Ovary (tissue), 7 donors: ENCODE measurements at regions not wholly inside any gene's neighbourhood (a gene's known extent, or its start where the extent isn't known, plus 50 kb on each side); places are given as distances from the start of the nearest gene placed in this dataset.

ENCODE experiments used
- DNase-seq, 5 donors: peaks; one replicate each; pipeline ENCODE4 v3.0.0-alpha.2; 2019 to 2020
- H3K27ac ChIP-seq, 2 donors: fragments of 200-600 bp; one replicate each; pipeline versions ENCODE4 v1.5.1 to v1.8.0; 2019 to 2022
- H3K27me3 ChIP-seq: fragments of 200-600 bp; one replicate; pipeline ENCODE4 v1.8.0; 2022
- H3K36me3 ChIP-seq: fragments of 200-600 bp; sonication (generic); one replicate; pipeline ENCODE4 v1.5.1; 2019
- H3K4me1 ChIP-seq: one replicate; pipeline ENCODE4 v1.8.1; 2013; ENCODE audit warnings: mild to moderate bottlenecking, moderate library complexity; ENCODE audit not compliant: insufficient read depth
- H3K4me3 ChIP-seq: fragments of 200-600 bp; sonication (generic); one replicate; pipeline ENCODE4 v1.5.1; 2017
- H3K9me3 ChIP-seq, 2 donors: fragments of 200-600 bp in 1 of 2; sonication (generic) in 1 of 2; one replicate each; pipeline versions ENCODE4 v1.5.1 to v1.8.1; 2013 to 2019; ENCODE audit warnings: mild to moderate bottlenecking in 1 of 2, moderate library complexity in 1 of 2
- EP300 ChIP-seq: sonication (generic); formaldehyde crosslinking; IDR thresholded peaks from one replicate; pipeline ENCODE4 v1.6.1; 2017; ENCODE audit warnings: antibody characterized with exemption
- POLR2A ChIP-seq: fragments of 450-650 bp; IDR thresholded peaks from one replicate; pipeline ENCODE4 v1.6.1; 2017; ENCODE audit warnings: antibody characterized with exemption, mild to moderate bottlenecking, moderate library complexity
- WGBS, 3 donors: extraction: QIAGEN DNeasy Blood & Tissue Kit in 1 of 3; methylation state at CpG; one replicate each; pipeline versions ENCODE4 v1.1.5 to v1.1.7; 2013 to 2017; 5-methylcytosine and 5-hydroxymethylcytosine counted together
- intact Hi-C, 4 donors: fragments of 100-400 bp; cut with DNase I; formaldehyde crosslinking; loops; one replicate each; pipeline versions ENCODE4 v1.11.0 to v1.15.1; 2022 to 2023
- TF ChIP-seq, protein P1 (sequence below), 3 donors: fragments of 450-650 bp in 2 of 3; fragments of 200-600 bp in 1 of 3; IDR thresholded peaks; one replicate each; pipeline versions ENCODE4 v1.5.1 to v1.8.0; 2016 to 2022; ENCODE audit warnings: antibody characterized with exemption in 3 of 3, mild to moderate bottlenecking in 1 of 3
- donor health status: DM: no; HTN: no; CAD: no; lungs with moderate emphysema.
- donor health status: DM: no; HTN: no; CAD: no.
- donor health status: Bipolar disorder and iron deficiency.
- donor health status: DM: no; HTN: no; CAD: no.
- donor health status: DM: yes; HTN: yes; CAD: no.

DNA sequence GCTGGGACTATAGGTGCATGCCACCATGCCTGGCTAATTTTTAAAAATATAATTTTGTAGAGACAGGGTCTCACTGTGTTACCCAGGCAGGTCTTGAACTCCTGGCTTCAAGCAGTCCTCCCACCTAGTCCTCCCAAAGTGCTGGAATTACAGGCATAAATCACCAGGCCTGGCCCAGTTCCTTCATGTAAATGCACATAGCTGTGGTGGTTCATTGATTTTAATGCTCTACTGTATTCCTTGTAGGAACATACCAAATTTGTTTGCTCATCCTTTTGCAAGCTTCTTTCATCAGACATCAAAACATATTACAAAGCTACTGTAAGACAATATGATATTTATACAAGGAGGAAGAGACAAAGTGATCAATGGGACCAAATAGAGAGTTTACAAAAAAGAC is 237.5 kb upstream of the ESRRG start:
- TF ChIP-seq, protein P1, sequence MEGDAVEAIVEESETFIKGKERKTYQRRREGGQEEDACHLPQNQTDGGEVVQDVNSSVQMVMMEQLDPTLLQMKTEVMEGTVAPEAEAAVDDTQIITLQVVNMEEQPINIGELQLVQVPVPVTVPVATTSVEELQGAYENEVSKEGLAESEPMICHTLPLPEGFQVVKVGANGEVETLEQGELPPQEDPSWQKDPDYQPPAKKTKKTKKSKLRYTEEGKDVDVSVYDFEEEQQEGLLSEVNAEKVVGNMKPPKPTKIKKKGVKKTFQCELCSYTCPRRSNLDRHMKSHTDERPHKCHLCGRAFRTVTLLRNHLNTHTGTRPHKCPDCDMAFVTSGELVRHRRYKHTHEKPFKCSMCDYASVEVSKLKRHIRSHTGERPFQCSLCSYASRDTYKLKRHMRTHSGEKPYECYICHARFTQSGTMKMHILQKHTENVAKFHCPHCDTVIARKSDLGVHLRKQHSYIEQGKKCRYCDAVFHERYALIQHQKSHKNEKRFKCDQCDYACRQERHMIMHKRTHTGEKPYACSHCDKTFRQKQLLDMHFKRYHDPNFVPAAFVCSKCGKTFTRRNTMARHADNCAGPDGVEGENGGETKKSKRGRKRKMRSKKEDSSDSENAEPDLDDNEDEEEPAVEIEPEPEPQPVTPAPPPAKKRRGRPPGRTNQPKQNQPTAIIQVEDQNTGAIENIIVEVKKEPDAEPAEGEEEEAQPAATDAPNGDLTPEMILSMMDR (IDR thresholded peaks at IDR 0.05): no peak
- TF ChIP-seq POLR2A (no peak), EP300 (no peak)
- H3K27me3 ChIP-seq: no peaks in the 10 kb centered on the region
- intact Hi-C loops: no loop called here
- H3K27ac ChIP-seq: no peak overlapping the region
- DNase-seq: no peak
- H3K4me3 ChIP-seq: no peak overlapping the region
- no peaks in the 10 kb centered on the region for H3K9me3 ChIP-seq
- H3K36me3 ChIP-seq: no peaks in the 10 kb centered on the region
- no peaks in the 10 kb centered on the region for H3K4me1 ChIP-seq

DNA sequence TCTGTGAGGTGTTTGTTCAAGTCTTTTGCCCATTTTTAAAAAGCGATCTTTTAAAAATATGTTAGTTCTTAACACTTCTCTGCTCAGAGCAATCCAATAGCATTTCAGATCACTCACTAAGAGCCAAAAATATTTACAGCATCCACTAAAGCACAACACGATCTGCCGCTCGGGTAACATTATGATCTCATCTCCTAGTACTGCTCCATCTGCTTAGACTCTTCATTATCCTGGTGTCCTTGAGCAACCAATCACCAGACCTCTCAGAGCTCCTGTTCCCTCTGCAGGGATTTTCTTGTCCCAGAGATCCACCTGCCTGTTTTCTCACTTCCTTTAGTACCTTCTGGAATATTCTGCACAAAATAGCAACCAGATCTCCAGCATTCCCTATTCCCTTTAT is 235.3 kb upstream of the ESRRG start:
- Histone ChIP-seq H3K27me3 (no peaks in the 10 kb centered on the region), H3K36me3 (no peaks in the 10 kb centered on the region), H3K9me3 (no peaks in the 10 kb centered on the region), H3K27ac (no peak overlapping the region), H3K4me1 (no peaks in the 10 kb centered on the region), H3K4me3 (no peak overlapping the region)
- no peak for DNase-seq
- TF ChIP-seq EP300: no peak
- TF ChIP-seq, protein P1 (IDR thresholded peaks at IDR 0.05): no peak
- TF ChIP-seq POLR2A: no peak
- 67 to 82% (median 78%) methylated on average over 4 of the region's 4 CpGs for WGBS, 3 donors
- intact Hi-C loops: no loop called here

DNA sequence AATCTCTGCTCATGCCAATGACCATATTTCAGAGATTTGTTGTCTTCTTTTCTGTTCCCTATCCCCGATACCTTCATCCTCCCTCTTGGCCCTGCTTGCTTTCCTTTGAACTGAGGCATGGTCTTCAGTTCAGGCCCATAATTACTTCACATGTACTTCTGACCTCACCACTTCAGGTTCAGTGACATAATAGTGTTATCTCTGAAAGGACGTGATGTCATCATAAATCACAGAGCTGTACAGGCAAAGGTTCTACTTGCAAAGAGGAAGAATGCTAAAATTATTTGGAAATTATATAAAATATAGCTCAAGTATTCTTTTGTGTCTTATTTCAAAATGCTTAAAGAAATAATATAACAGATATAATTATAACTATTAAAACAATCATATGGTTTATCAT is 230.3 kb upstream of the ESRRG start:
- DNase-seq: no peak
- 34 to 53% (median 41%) methylated on average over 2 of the region's 2 CpGs for WGBS, 3 donors
- H3K9me3 ChIP-seq: no peaks in the 10 kb centered on the region
- H3K36me3 ChIP-seq: no peaks in the 10 kb centered on the region
- H3K27me3 ChIP-seq: no peaks in the 10 kb centered on the region
- no peak overlapping the region for H3K27ac ChIP-seq
- H3K4me1 ChIP-seq: no peaks in the 10 kb centered on the region
- H3K4me3 ChIP-seq: no peak overlapping the region
- TF ChIP-seq POLR2A (no peak), EP300 (no peak)
- TF ChIP-seq, protein P1 (IDR thresholded peaks at IDR 0.05): no peak
- intact Hi-C loops: no loop called here

DNA sequence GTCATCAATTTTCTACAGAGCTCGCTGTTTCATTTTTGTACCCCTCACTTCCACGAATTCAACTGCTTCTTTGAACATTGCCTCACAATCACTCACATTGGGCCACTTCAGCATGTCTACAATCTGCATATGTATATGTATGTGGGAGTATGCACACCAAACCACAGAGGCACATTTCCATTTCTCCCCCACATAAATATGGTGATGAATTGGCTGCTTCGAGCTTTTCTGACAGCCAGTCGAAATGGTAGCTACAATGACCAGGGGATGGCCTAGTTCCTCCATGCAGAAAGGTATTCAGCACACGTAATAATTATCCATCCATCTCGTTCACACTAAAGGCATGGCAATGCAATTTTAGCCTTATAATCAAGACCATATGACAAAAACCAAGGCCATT is 229.6 kb upstream of the ESRRG start:
- no peak overlapping the region for H3K27ac ChIP-seq
- WGBS, 3 donors: 70 to 78% (median 77%) methylated on average over 6 of the region's 6 CpGs
- H3K4me1 ChIP-seq: no peaks in the 10 kb centered on the region
- H3K27me3 ChIP-seq: no peaks in the 10 kb centered on the region
- intact Hi-C loops: no loop called here
- no peak overlapping the region for H3K4me3 ChIP-seq
- DNase-seq: no peak
- no peaks in the 10 kb centered on the region for H3K36me3 ChIP-seq
- no peaks in the 10 kb centered on the region for H3K9me3 ChIP-seq
- TF ChIP-seq, protein P1 (IDR thresholded peaks at IDR 0.05): no peak
- TF ChIP-seq POLR2A (no peak), EP300 (no peak)

DNA sequence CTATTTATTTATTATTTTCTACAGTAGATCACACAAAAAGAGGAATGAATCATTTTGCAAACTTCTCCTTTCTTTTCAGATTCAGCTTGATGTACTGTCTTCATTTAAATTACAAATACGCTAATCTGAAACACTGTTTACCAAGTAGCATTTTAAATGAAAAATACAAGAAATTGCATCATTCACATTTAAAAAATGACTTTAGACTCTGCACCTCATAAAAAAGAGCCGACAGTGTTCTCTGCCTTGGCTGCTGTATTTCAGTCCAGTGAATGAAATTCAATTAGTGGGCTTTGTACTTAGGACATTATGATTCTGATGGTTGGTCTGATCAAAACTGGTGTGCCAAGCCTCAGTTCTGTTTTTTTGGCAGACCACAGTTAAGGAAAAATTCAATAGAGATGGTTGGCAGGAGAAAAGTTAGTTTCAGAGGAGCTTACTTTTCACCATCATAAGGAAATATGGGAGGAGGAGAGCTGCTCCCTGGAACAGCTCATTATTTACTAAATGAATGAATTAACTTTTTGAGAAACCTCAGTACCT is 222.4 kb upstream of the ESRRG start:
- Histone ChIP-seq H3K27me3 (no peaks in the 10 kb centered on the region), H3K27ac (no peak overlapping the region), H3K4me1 (no peaks in the 10 kb centered on the region), H3K36me3 (no peaks in the 10 kb centered on the region), H3K4me3 (no peak overlapping the region), H3K9me3 (no peaks in the 10 kb centered on the region)
- intact Hi-C loops: no loop called here
- TF ChIP-seq, protein P1 (IDR thresholded peaks at IDR 0.05): no peak
- TF ChIP-seq POLR2A (no peak), EP300 (no peak)
- WGBS, 3 donors: 68 to 78% (median 77%) methylated on average over 2 of the region's 2 CpGs
- no peak for DNase-seq
